ENCODE measurements at regions not wholly inside any gene's neighbourhood (a gene's known extent, or its start where the extent isn't known, plus 50 kb on each side); places are given as distances from the start of the nearest gene placed in this dataset.

DNA sequence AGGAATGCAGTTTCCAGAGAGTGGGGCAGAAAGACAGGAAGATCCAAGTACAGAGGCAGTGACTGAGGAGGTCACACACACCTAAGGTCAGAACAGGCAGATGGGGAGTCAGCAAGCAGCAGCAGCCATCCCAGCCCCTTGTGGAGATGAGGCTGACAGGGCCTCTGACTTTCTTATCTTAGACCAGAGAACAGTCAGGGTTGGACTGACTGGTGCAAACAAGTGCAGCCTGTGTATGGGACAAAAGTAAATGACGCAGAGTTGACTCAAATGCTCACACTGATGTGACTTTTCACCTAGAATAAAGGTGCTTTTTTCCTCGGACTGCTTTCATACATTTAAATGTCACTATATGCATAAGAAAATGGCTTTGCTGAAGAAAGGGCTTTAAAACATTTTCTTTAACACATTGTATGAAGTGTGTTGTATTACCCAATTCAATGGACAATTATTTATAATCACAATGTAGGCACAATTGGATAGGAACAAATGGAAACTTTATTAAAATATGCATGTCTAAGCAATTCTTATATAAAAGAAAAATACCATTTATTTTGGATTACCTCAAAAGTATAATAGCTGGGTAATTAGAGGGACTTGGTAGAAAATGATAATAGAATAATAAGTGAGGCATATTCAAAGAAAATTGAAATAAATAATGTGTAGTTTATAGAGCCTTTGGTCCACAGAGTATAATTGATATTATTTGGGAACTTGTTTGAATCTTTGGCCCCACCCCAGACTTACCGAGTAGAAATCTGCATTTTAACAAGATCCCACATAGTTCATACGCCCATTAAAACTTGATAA is 1321.5 kb upstream of the CELF4 start:
- TF ChIP-seq, protein P1, sequence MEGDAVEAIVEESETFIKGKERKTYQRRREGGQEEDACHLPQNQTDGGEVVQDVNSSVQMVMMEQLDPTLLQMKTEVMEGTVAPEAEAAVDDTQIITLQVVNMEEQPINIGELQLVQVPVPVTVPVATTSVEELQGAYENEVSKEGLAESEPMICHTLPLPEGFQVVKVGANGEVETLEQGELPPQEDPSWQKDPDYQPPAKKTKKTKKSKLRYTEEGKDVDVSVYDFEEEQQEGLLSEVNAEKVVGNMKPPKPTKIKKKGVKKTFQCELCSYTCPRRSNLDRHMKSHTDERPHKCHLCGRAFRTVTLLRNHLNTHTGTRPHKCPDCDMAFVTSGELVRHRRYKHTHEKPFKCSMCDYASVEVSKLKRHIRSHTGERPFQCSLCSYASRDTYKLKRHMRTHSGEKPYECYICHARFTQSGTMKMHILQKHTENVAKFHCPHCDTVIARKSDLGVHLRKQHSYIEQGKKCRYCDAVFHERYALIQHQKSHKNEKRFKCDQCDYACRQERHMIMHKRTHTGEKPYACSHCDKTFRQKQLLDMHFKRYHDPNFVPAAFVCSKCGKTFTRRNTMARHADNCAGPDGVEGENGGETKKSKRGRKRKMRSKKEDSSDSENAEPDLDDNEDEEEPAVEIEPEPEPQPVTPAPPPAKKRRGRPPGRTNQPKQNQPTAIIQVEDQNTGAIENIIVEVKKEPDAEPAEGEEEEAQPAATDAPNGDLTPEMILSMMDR (IDR thresholded peaks at IDR 0.05; ENCODE audit: extremely low read depth in 1 of 2, insufficient read depth in 1 of 2, low read depth in 1 of 2, low read length in 2 of 2): no peak
- no peak for TF ChIP-seq POLR2AphosphoS5 (IDR thresholded peaks at IDR 0.05; ENCODE audit: insufficient read depth, low read depth, low read length)
- no peak for TF ChIP-seq POLR2A (IDR thresholded peaks at IDR 0.05; ENCODE audit: low read depth, low read length)
- no peak for TF ChIP-seq EZH2 (IDR thresholded peaks at IDR 0.05; ENCODE audit: borderline replicate concordance, low read depth, low read length, severe bottlenecking)
- no peak for TF ChIP-seq FOS (IDR thresholded peaks at IDR 0.05; ENCODE audit: borderline replicate concordance, insufficient read depth, low read length)
- TF ChIP-seq JUN (IDR thresholded peaks at IDR 0.05; ENCODE audit: borderline replicate concordance, insufficient read depth, insufficient read length, low read depth): no peak
- no peak for TF ChIP-seq MYC (IDR thresholded peaks at IDR 0.05; ENCODE audit: low read depth, low read length)
- TF ChIP-seq GATA2 (IDR thresholded peaks at IDR 0.05; ENCODE audit: insufficient read depth, insufficient read length, low read depth, low read length): no peak

Measured in endothelial cell of umbilical vein (primary cell).